GM06990 (cell line): ENCODE measurements at regions not wholly inside any gene's neighbourhood (a gene's known extent, or its start where the extent isn't known, plus 50 kb on each side); places are given as distances from the start of the nearest gene placed in this dataset.
"Not testable (repeated sequence)": the region's sequence is repeated elsewhere in the genome, so short reads cannot be mapped to it uniquely, and the experiment has no call there.

ENCODE experiments used
- DNase-seq: peaks from one replicate; pipeline ENCODE4 v3.0.0-alpha.2; 2011; ENCODE audit not compliant: insufficient read length; ENCODE audit errors: extremely low read depth
- H3K27me3 ChIP-seq: replicated peaks from 2 replicates; pipeline ENCODE4 v1.6.0; 2011; ENCODE audit warnings: low read length; ENCODE audit not compliant: control insufficient read depth, insufficient read depth
- H3K36me3 ChIP-seq: 2 replicates; pipeline ENCODE4 v1.5.1; 2011; ENCODE audit warnings: low read length; ENCODE audit not compliant: control insufficient read depth, insufficient read depth
- H3K4me3 ChIP-seq: replicated peaks from 2 replicates; pipeline ENCODE4 v1.5.1; 2011; ENCODE audit warnings: low read depth, mild to moderate bottlenecking, control low read depth, low read length
- CTCF ChIP-seq: IDR thresholded peaks from 2 replicates; pipeline ENCODE4 v1.5.1; 2011; ENCODE audit warnings: low read length, control low read depth, mild to moderate bottlenecking, inconsistent platforms; ENCODE audit not compliant: insufficient read depth, poor library complexity, severe bottlenecking

GRCh38 chr2:45096996-45097395 lies 87.7 kb upstream of the SIX2 start:
- no peak overlapping the region for H3K4me3 ChIP-seq
- no peaks in the 10 kb centered on the region for H3K36me3 ChIP-seq
- DNase-seq = no peak
- peaks cover 2% of the 10 kb centered on the region; the same call in 1 of the 2 replicates for H3K27me3 ChIP-seq
- TF ChIP-seq CTCF = no peak

GRCh38 chr2:45096038-45096437 lies 86.8 kb upstream of the SIX2 start:
- not testable (repeated sequence) for H3K36me3 ChIP-seq, H3K4me3 ChIP-seq, H3K27me3 ChIP-seq, DNase-seq

GRCh38 chr2:45093663-45094062 lies 84.4 kb upstream of the SIX2 start:
- H3K4me3 ChIP-seq = no peak overlapping the region
- no peaks in the 10 kb centered on the region for H3K36me3 ChIP-seq
- DNase-seq = no peak
- TF ChIP-seq CTCF = no peak
- H3K27me3 ChIP-seq = peaks cover 2% of the 10 kb centered on the region

- peaks cover 2% of the 10 kb centered on the region for H3K27me3 ChIP-seq
- DNase-seq = no peak
- TF ChIP-seq CTCF = no peak
- H3K4me3 ChIP-seq = no peak overlapping the region
- H3K36me3 ChIP-seq = no peaks in the 10 kb centered on the region
Measured at GRCh38 chr2:45093181-45093580, 83.9 kb upstream of the SIX2 start.

- Histone ChIP-seq H3K36me3 (no peaks in the 10 kb centered on the region), H3K27me3 (no peaks in the 10 kb centered on the region; the same call in none of the 2 replicates), H3K4me3 (no peak overlapping the region)
- no peak for TF ChIP-seq CTCF
- DNase-seq = no peak
Measured at GRCh38 chr2:45089554-45090261, 80.5 kb upstream of the SIX2 start.

- Histone ChIP-seq H3K36me3 (no peaks in the 10 kb centered on the region), H3K4me3 (no peak overlapping the region), H3K27me3 (no peaks in the 10 kb centered on the region; the same call in 1 of the 2 replicates)
- DNase-seq = no peak
- no peak for TF ChIP-seq CTCF
Measured at GRCh38 chr2:45085487-45085886, 76.2 kb upstream of the SIX2 start.
